ENCODE measurements at regions not wholly inside any gene's neighbourhood (a gene's known extent, or its start where the extent isn't known, plus 50 kb on each side); places are given as distances from the start of the nearest gene placed in this dataset.

- CTCF ChIA-PET, result no interaction called here
- intact Hi-C loops (cut with micrococcal nuclease) (no loop called here), dilution Hi-C loops (cut with HindIII; ENCODE audit: low sequenced_read_pairs, unreplicated experiment) (no loop called here), in situ Hi-C loops (cut with MboI; ENCODE audit: low sequenced_read_pairs) (no loop called here)
- no peak for DNase-seq
- Histone ChIP-seq H2BK120ac (ENCODE audit: low read depth, low read length) (no peak overlapping the region), H3K4me3 (ENCODE audit: insufficient read depth, low read depth, low read length) (no peak overlapping the region), H3K36me3 (ENCODE audit: control insufficient read depth, insufficient read depth, low read length) (no peaks in the 10 kb centered on the region), H3K9me1 (ENCODE audit: insufficient read depth, low read length) (no peaks in the 10 kb centered on the region), H2BK20ac (ENCODE audit: low read depth, low read length) (no peak overlapping the region), H2AK5ac (ENCODE audit: low read depth, low read length) (no peak overlapping the region), H2BK5ac (ENCODE audit: low read depth, low read length, poor library complexity, severe bottlenecking) (no peak overlapping the region), H4K91ac (ENCODE audit: insufficient read depth, low read depth, low read length) (no peak overlapping the region), H3K79me1 (ENCODE audit: low read depth in 1 of 2, low read length in 2 of 2) (no peaks in the 10 kb centered on the region), H2AK9ac (replicated peaks; ENCODE audit: low read depth, low read length, poor library complexity) (no peak overlapping the region), H3K27ac (ENCODE audit: insufficient read depth, low read length) (no peak overlapping the region), H3K18ac (ENCODE audit: low read depth, low read length) (no peak overlapping the region), H3K9me3 (ENCODE audit: control insufficient read depth, insufficient read depth, low read length) (no peaks in the 10 kb centered on the region), H3K4me2 (ENCODE audit: low read depth, low read length) (no peak overlapping the region), H3K23ac (ENCODE audit: low read depth, low read length) (no peak overlapping the region), H3K56ac (ENCODE audit: extremely low read depth, insufficient read depth, low read length) (no peak overlapping the region), H3K27me3 (ENCODE audit: control insufficient read depth, insufficient read depth, low read length) (no peaks in the 10 kb centered on the region), H3K4me1 (ENCODE audit: control insufficient read depth, insufficient read depth, low read length) (no peaks in the 10 kb centered on the region), H3K9ac (ENCODE audit: low read depth, low read length) (no peak overlapping the region), H2AFZ (replicated peaks; ENCODE audit: low read length, poor library complexity) (no peak overlapping the region), H4K8ac (ENCODE audit: low read depth in 2 of 2, low read length in 2 of 2) (no peak overlapping the region), H3K14ac (replicated peaks; ENCODE audit: low read depth, low read length) (no peak overlapping the region), H3K4ac (ENCODE audit: low read depth, low read length) (no peak overlapping the region), H4K5ac (ENCODE audit: low read depth, low read length) (no peak overlapping the region), H2BK15ac (ENCODE audit: low read depth, low read length) (no peak overlapping the region), H4K20me1 (ENCODE audit: insufficient read depth, low read length) (no peaks in the 10 kb centered on the region)
- no CpG with 5 or more reads among the region's 7 CpGs for WGBS, 2 experiments (ENCODE audit: extremely low coverage in 2 of 2, insufficient read length in 1 of 2)
- BruUV-seq (replicated peaks), result no TSS peak
- ATAC-seq (ENCODE audit: low read depth), result no peak
- POLR2A ChIA-PET (ENCODE audit: unreplicated experiment), result no interaction called here
- no peak for TF ChIP-seq MAFK (IDR thresholded peaks at IDR 0.05; ENCODE audit: low read depth, low read length)
- TF ChIP-seq BHLHE40 (IDR thresholded peaks at IDR 0.05; ENCODE audit: low read depth, low read length), result no peak
- no peak for TF ChIP-seq MAZ (IDR thresholded peaks at IDR 0.05; ENCODE audit: borderline replicate concordance, low read depth, low read length)
- no peak for TF ChIP-seq RCOR1 (IDR thresholded peaks at IDR 0.05; ENCODE audit: insufficient replicate concordance, low read length)
- TF ChIP-seq CEBPB (IDR thresholded peaks at IDR 0.05; ENCODE audit: low read depth, low read length), result no peak
- TF ChIP-seq POLR2A (IDR thresholded peaks at IDR 0.05; ENCODE audit: low read depth, low read length), result no peak
- no peak for TF ChIP-seq MXI1 (IDR thresholded peaks at IDR 0.05; ENCODE audit: borderline replicate concordance, low read depth, low read length)
- TF ChIP-seq FOS (IDR thresholded peaks at IDR 0.05; ENCODE audit: low read depth, low read length), result no peak
- no peak for TF ChIP-seq RFX5 (IDR thresholded peaks at IDR 0.05; ENCODE audit: low read depth, low read length)
- TF ChIP-seq CTCF (conservative IDR thresholded peaks at IDR 0.05; ENCODE audit: low read depth, low read length), result no peak
- no peak for TF ChIP-seq CHD1 (IDR thresholded peaks at IDR 0.05; ENCODE audit: low read depth, low read length)
- no peak for TF ChIP-seq USF2 (IDR thresholded peaks at IDR 0.05; ENCODE audit: low read depth, low read length)
- TF ChIP-seq NFE2L2 (IDR thresholded peaks at IDR 0.05; ENCODE audit: low read depth, low read length), result no peak
- TF ChIP-seq SMC3 (IDR thresholded peaks at IDR 0.05; ENCODE audit: low read depth, low read length), result no peak
- no peak for TF ChIP-seq RAD21 (IDR thresholded peaks at IDR 0.05; ENCODE audit: low read length)
These were observed 52.8 kb upstream of the AOAH start for GRCh38 chr7:36777062-36777461.
